ENCODE measurements at regions not wholly inside any gene's neighbourhood (a gene's known extent, or its start where the extent isn't known, plus 50 kb on each side); places are given as distances from the start of the nearest gene placed in this dataset.

DNA sequence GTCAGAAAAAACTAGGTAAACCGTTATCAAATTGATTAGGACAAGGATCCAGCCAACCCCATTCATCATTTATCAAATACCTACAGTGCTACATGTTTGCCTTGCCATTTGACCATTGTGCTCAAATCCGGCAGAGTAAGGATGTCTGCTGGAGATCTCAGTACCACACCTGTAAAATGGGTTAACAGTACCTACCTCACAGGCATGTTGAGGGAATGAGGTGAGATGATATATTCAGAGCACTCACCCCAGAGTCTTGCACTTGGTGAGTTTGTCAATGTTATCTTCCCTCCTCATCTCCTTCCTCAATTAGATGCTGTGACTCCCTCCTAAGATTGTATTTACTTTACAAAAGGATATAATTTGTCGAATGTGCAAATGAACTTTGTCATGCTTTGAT lies 54.5 kb upstream of the DSP start:
- TF ChIP-seq, protein P1, sequence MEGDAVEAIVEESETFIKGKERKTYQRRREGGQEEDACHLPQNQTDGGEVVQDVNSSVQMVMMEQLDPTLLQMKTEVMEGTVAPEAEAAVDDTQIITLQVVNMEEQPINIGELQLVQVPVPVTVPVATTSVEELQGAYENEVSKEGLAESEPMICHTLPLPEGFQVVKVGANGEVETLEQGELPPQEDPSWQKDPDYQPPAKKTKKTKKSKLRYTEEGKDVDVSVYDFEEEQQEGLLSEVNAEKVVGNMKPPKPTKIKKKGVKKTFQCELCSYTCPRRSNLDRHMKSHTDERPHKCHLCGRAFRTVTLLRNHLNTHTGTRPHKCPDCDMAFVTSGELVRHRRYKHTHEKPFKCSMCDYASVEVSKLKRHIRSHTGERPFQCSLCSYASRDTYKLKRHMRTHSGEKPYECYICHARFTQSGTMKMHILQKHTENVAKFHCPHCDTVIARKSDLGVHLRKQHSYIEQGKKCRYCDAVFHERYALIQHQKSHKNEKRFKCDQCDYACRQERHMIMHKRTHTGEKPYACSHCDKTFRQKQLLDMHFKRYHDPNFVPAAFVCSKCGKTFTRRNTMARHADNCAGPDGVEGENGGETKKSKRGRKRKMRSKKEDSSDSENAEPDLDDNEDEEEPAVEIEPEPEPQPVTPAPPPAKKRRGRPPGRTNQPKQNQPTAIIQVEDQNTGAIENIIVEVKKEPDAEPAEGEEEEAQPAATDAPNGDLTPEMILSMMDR (IDR thresholded peaks at IDR 0.05), result no peak
- no peak for TF ChIP-seq ZFX (IDR thresholded peaks at IDR 0.05; ENCODE audit: borderline replicate concordance)
